Right forelimb (tissue), 1 donor: ENCODE measurements at regions not wholly inside any gene's neighbourhood (a gene's known extent, or its start where the extent isn't known, plus 50 kb on each side); places are given as distances from the start of the nearest gene placed in this dataset.
"Not testable (repeated sequence)": the region's sequence is repeated elsewhere in the genome, so short reads cannot be mapped to it uniquely, and the experiment has no call there.

Experiments
- DNase-seq: peaks from one replicate; pipeline ENCODE4 v3.0.0-alpha.2; 2018

GRCh38 chr9:85142496-85142911 lies 473.0 kb downstream of the NTRK2 start:
- peak; percentile 55 for DNase-seq

GRCh38 chr9:85137696-85138095 lies 468.2 kb downstream of the NTRK2 start:
- no peak for DNase-seq

- DNase-seq = no peak
Measured at GRCh38 chr9:85136987-85137386, 467.5 kb downstream of the NTRK2 start.

- no peak for DNase-seq
Measured at GRCh38 chr9:85136507-85136906, 467.0 kb downstream of the NTRK2 start.

- no peak for DNase-seq
Measured at GRCh38 chr9:85130764-85131163, 461.2 kb downstream of the NTRK2 start.

- DNase-seq = no peak
Measured at GRCh38 chr9:85130260-85130659, 460.7 kb downstream of the NTRK2 start.

- no peak for DNase-seq
Measured at GRCh38 chr9:85129514-85129913, 460.0 kb downstream of the NTRK2 start.

- no peak for DNase-seq
Measured at GRCh38 chr9:85118990-85119755, 449.6 kb downstream of the NTRK2 start.

- no peak for DNase-seq
Measured at GRCh38 chr9:85117831-85118230, 448.3 kb downstream of the NTRK2 start.

GRCh38 chr9:85115473-85115872 lies 445.9 kb downstream of the NTRK2 start:
- DNase-seq = no peak

- DNase-seq = no peak
Measured at GRCh38 chr9:85114799-85115198, 445.3 kb downstream of the NTRK2 start.

GRCh38 chr9:85112933-85113418 lies 443.4 kb downstream of the NTRK2 start:
- DNase-seq = no peak

GRCh38 chr9:85112391-85112790 lies 442.9 kb downstream of the NTRK2 start:
- no peak for DNase-seq

GRCh38 chr9:85108746-85109145 lies 439.2 kb downstream of the NTRK2 start:
- no peak for DNase-seq

GRCh38 chr9:85108229-85108628 lies 438.7 kb downstream of the NTRK2 start:
- no peak for DNase-seq

- DNase-seq = no peak
Measured at GRCh38 chr9:85089188-85089969, 419.9 kb downstream of the NTRK2 start.

- no peak for DNase-seq
Measured at GRCh38 chr9:85081963-85082362, 412.4 kb downstream of the NTRK2 start.

GRCh38 chr9:85079349-85079748 lies 409.8 kb downstream of the NTRK2 start:
- DNase-seq = no peak

- no peak for DNase-seq
Measured at GRCh38 chr9:85077944-85078343, 408.4 kb downstream of the NTRK2 start.

GRCh38 chr9:85077146-85077545 lies 407.6 kb downstream of the NTRK2 start:
- not testable (repeated sequence) for DNase-seq
